Lower leg skin (tissue), 3 donors: ENCODE measurements at regions not wholly inside any gene's neighbourhood (a gene's known extent, or its start where the extent isn't known, plus 50 kb on each side); places are given as distances from the start of the nearest gene placed in this dataset.

ENCODE experiments used
- CTCF ChIP-seq, 3 donors: fragments of 450-650 bp; IDR thresholded peaks; one replicate each; pipeline ENCODE4 v1.5.1; 2016; ENCODE audit warnings: antibody characterized with exemption in 3 of 3, mild to moderate bottlenecking in 3 of 3, moderate library complexity in 2 of 3
- POLR2A ChIP-seq, 2 donors: fragments of 450-650 bp; IDR thresholded peaks; one replicate each; pipeline ENCODE4 v1.6.1; 2016 to 2017; ENCODE audit warnings: antibody characterized with exemption in 2 of 2, mild to moderate bottlenecking in 1 of 2, moderate library complexity in 1 of 2

DNA sequence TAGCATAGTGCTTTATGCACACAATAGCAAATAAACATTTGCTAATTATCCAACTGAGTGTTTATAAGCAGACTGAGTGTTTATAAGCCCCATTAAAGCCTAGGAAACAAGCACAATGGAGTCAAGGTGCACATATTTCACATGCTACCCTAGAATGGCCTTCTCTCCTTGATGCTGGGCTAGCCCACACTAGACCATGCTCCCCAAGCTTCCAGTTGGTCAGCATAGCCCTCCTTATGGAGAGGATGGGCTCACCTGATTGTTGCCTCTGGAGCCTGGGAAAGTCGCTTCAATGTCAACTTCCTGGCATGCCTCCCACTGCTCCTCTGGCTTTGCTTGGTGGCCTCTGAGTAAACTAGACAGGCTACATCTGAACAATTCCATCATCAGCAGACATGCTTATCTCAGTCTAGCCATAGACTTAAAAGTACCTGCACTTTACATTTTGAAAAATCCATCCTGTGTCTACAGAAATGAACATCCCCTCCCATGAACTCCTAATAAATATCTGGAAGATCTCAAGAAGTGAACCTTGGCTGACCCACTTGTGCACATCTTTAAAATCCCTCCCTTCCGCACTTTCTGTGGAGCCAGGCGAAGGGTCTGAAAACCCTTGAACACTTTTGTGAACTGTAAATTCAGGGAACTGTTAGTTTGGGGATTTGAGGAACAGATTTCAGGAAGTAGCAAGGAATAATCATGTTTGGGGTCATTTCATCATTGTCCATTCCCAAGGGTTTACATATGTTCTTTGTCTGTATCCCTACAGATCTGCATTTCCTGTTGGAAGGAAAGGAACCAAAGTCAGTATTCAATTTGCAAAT lies 486.6 kb downstream of the ARHGEF28 start:
- TF ChIP-seq POLR2A (IDR thresholded peaks at IDR 0.05), result no peak
- no peak for TF ChIP-seq CTCF (IDR thresholded peaks at IDR 0.05)
